ENCODE measurements at regions not wholly inside any gene's neighbourhood (a gene's known extent, or its start where the extent isn't known, plus 50 kb on each side); places are given as distances from the start of the nearest gene placed in this dataset.

DNA sequence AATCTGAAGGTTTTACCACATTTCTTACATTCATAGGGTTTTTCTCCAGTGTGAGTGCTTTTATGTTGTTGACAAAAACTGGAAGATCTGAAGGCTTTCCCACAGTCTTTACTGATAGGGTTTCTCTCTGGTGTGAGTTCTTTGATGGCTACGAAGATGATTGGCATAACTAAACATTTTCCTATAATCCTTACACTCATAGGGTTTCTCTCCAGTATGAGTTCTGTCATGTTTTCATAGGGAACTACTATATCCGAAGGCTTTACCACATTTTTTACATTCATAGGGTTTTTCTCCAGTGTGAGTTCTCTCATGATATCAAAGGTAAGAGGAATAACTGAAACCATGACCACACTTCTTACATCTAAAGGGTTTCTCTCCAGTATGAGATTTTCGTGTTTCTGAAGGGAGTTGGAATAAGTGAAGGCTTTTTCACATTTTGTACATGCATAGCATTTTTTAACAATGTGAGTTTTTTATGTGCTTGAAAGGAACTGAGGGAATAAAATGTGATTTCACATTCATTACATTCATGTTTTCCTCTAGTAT is 1987.7 kb downstream of the TP53TG3F start:
- TF ChIP-seq, protein P1, sequence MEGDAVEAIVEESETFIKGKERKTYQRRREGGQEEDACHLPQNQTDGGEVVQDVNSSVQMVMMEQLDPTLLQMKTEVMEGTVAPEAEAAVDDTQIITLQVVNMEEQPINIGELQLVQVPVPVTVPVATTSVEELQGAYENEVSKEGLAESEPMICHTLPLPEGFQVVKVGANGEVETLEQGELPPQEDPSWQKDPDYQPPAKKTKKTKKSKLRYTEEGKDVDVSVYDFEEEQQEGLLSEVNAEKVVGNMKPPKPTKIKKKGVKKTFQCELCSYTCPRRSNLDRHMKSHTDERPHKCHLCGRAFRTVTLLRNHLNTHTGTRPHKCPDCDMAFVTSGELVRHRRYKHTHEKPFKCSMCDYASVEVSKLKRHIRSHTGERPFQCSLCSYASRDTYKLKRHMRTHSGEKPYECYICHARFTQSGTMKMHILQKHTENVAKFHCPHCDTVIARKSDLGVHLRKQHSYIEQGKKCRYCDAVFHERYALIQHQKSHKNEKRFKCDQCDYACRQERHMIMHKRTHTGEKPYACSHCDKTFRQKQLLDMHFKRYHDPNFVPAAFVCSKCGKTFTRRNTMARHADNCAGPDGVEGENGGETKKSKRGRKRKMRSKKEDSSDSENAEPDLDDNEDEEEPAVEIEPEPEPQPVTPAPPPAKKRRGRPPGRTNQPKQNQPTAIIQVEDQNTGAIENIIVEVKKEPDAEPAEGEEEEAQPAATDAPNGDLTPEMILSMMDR (IDR thresholded peaks at IDR 0.05) = no peak
- no peak for TF ChIP-seq POLR2A (IDR thresholded peaks at IDR 0.05)

All from adrenal gland (tissue), 5 donors.